ENCODE measurements at regions not wholly inside any gene's neighbourhood (a gene's known extent, or its start where the extent isn't known, plus 50 kb on each side); places are given as distances from the start of the nearest gene placed in this dataset.
"Not testable (repeated sequence)": the region's sequence is repeated elsewhere in the genome, so short reads cannot be mapped to it uniquely, and the experiment has no call there.

GRCh38 chr5:130912088-130912487 lies 253.0 kb downstream of the HINT1 start:
- no peak for TF ChIP-seq CTCF (IDR thresholded peaks at IDR 0.05)
- ATAC-seq (ENCODE audit: low FRiP score), result no peak
- DNase-seq (ENCODE audit: low spot score), result no peak

- TF ChIP-seq CTCF (IDR thresholded peaks at IDR 0.05), result no peak
- DNase-seq (ENCODE audit: low spot score) (no peak), ATAC-seq (ENCODE audit: low FRiP score) (no peak)
Observed at GRCh38 chr5:130908186-130908585, 256.9 kb downstream of the HINT1 start.

- not testable (repeated sequence) for ATAC-seq (ENCODE audit: low FRiP score); DNase-seq (ENCODE audit: low spot score)
Observed at GRCh38 chr5:130897537-130898195, 267.4 kb downstream of the HINT1 start.

- not testable (repeated sequence) for ATAC-seq (ENCODE audit: low FRiP score); DNase-seq (ENCODE audit: low spot score)
Observed at GRCh38 chr5:130897181-130897536, 267.9 kb downstream of the HINT1 start.

GRCh38 chr5:130896636-130897035 lies 268.4 kb downstream of the HINT1 start:
- ATAC-seq (ENCODE audit: low FRiP score) (no peak), DNase-seq (ENCODE audit: low spot score) (no peak)

GRCh38 chr5:130893006-130893405 lies 272.1 kb downstream of the HINT1 start:
- no peak for ATAC-seq (ENCODE audit: low FRiP score)
- no peak for TF ChIP-seq CTCF (IDR thresholded peaks at IDR 0.05)

More at GRCh38 chr5:130896636-130897035, 268.4 kb downstream of the HINT1 start:
- TF ChIP-seq CTCF (IDR thresholded peaks at IDR 0.05), result no peak

GRCh38 chr5:130890610-130891009 lies 274.4 kb downstream of the HINT1 start:
- ATAC-seq (ENCODE audit: low FRiP score) (no peak), DNase-seq (ENCODE audit: low spot score) (no peak)
- no peak for TF ChIP-seq CTCF (IDR thresholded peaks at IDR 0.05)

More at GRCh38 chr5:130893006-130893405, 272.1 kb downstream of the HINT1 start:
- DNase-seq (ENCODE audit: low spot score), result no peak

- DNase-seq (ENCODE audit: low spot score) (no peak), ATAC-seq (ENCODE audit: low FRiP score) (no peak)
- no peak for TF ChIP-seq CTCF (IDR thresholded peaks at IDR 0.05)
Observed at GRCh38 chr5:130885691-130886090, 279.4 kb downstream of the HINT1 start.
